GM23338 (cell line): ENCODE measurements at regions not wholly inside any gene's neighbourhood (a gene's known extent, or its start where the extent isn't known, plus 50 kb on each side); places are given as distances from the start of the nearest gene placed in this dataset.

Source experiments
- ATAC-seq: fragments of 200-7000 bp; cut with Tn5 transposase; 3 replicates; pipeline ENCODE4 v1.9.1; 2020
- DNase-seq: peaks from one replicate; pipeline ENCODE4 v3.0.0-alpha.2; 2015; ENCODE audit warnings: low spot score
- H2AFZ ChIP-seq: fragments of 200-600 bp; sonication (generic); 2 replicates; pipeline ENCODE4 v1.8.0; 2016; ENCODE audit warnings: antibody characterized with exemption, mild to moderate bottlenecking, moderate library complexity
- H3F3A ChIP-seq: fragments of 200-600 bp; sonication (generic); replicated peaks from 2 replicates; pipeline ENCODE4 v1.8.0; 2017; ENCODE audit warnings: antibody characterized with exemption, mixed run types, low read depth
- H3K27ac ChIP-seq: fragments of 200-600 bp; sonication (generic); 2 replicates; pipeline ENCODE4 v1.6.1; 2016; ENCODE audit warnings: low read depth
- H3K27me3 ChIP-seq: fragments of 200-600 bp; sonication (generic); 2 replicates; pipeline ENCODE4 v1.8.0; 2016; ENCODE audit warnings: mild to moderate bottlenecking, mixed run types, moderate library complexity; ENCODE audit not compliant: insufficient read depth
- H3K36me3 ChIP-seq: fragments of 200-600 bp; sonication (generic); 2 replicates; pipeline ENCODE4 v1.8.0; 2016; ENCODE audit warnings: mild to moderate bottlenecking; ENCODE audit not compliant: insufficient read depth
- H3K4me1 ChIP-seq: fragments of 200-600 bp; sonication (generic); 2 replicates; pipeline ENCODE4 v1.8.0; 2016; ENCODE audit warnings: mild to moderate bottlenecking, moderate library complexity; ENCODE audit not compliant: insufficient read depth
- H3K4me2 ChIP-seq: fragments of 200-600 bp; sonication (generic); 2 replicates; pipeline ENCODE4 v1.7.1; 2017; ENCODE audit warnings: mixed run types
- H3K4me3 ChIP-seq: fragments of 200-600 bp; sonication (generic); 2 replicates; pipeline ENCODE4 v1.6.1; 2016; ENCODE audit warnings: mixed run types
- H3K79me2 ChIP-seq: fragments of 200-600 bp; sonication (generic); replicated peaks from 2 replicates; pipeline ENCODE4 v1.8.0; 2017; ENCODE audit warnings: mild to moderate bottlenecking; ENCODE audit not compliant: insufficient read depth
- H3K9me2 ChIP-seq: fragments of 200-600 bp; sonication (generic); 2 replicates; pipeline ENCODE4 v1.8.0; 2017; ENCODE audit not compliant: insufficient read depth
- H4K20me1 ChIP-seq: fragments of 200-600 bp; sonication (generic); replicated peaks from 2 replicates; pipeline ENCODE4 v1.8.0; 2017; ENCODE audit warnings: mild to moderate bottlenecking; ENCODE audit not compliant: insufficient read depth
- H3K27ac Mint-ChIP-seq: 2 replicates; pipeline ENCODE4 v1.8.0; 2020; ENCODE audit warnings: inconsistent platforms, mild to moderate bottlenecking, moderate library complexity, mixed read lengths
- H3K27me3 Mint-ChIP-seq: 3 replicates; pipeline ENCODE4 v1.8.0; 2022; ENCODE audit warnings: low read depth, mild to moderate bottlenecking, moderate library complexity, mixed read lengths, inconsistent platforms; ENCODE audit not compliant: insufficient read depth, poor library complexity
- H3K36me3 Mint-ChIP-seq: 3 replicates; pipeline ENCODE4 v1.8.0; 2021; ENCODE audit warnings: low read depth, mild to moderate bottlenecking, inconsistent platforms, moderate library complexity, mixed read lengths
- H3K4me1 Mint-ChIP-seq: 3 replicates; pipeline ENCODE4 v1.8.0; 2020; ENCODE audit warnings: mild to moderate bottlenecking, inconsistent platforms, mixed read lengths
- H3K4me3 Mint-ChIP-seq: 3 replicates; pipeline ENCODE4 v1.8.0; 2021; ENCODE audit warnings: moderate library complexity, mild to moderate bottlenecking, inconsistent platforms, mixed read lengths
- H3K9me3 Mint-ChIP-seq: 3 replicates; pipeline ENCODE4 v1.8.0; 2020; ENCODE audit warnings: moderate library complexity, mild to moderate bottlenecking, inconsistent platforms, mixed read lengths
- CREB1 ChIP-seq: fragments of 250-450 bp; sonication (Bioruptor Pico); IDR thresholded peaks from 2 replicates; pipeline ENCODE4 v1.5.0; 2020; ENCODE audit warnings: low read depth, mild to moderate bottlenecking, moderate library complexity
- EZH2 ChIP-seq: fragments of 200-600 bp; sonication (generic); IDR thresholded peaks from one replicate; pipeline ENCODE4 v1.8.0; 2017; ENCODE audit warnings: antibody characterized with exemption, mild to moderate bottlenecking, low read depth; ENCODE audit not compliant: unreplicated experiment
- EZH2phosphoT487 ChIP-seq: fragments of 200-600 bp; sonication (generic); IDR thresholded peaks from one replicate; pipeline ENCODE4 v1.8.1; 2018; ENCODE audit warnings: antibody characterized with exemption; ENCODE audit not compliant: unreplicated experiment
- REST ChIP-seq: IDR thresholded peaks from one replicate; pipeline ENCODE4 v1.6.1; 2018; ENCODE audit warnings: antibody characterized with exemption; ENCODE audit not compliant: unreplicated experiment
- ZNF114 ChIP-seq: fragments of 250-450 bp; sonication (Bioruptor Pico); IDR thresholded peaks from 2 replicates; pipeline ENCODE4 v1.5.0; 2020; ENCODE audit warnings: mild to moderate bottlenecking, moderate library complexity
- ZNF331 ChIP-seq: fragments of 250-450 bp; sonication (Bioruptor Pico); IDR thresholded peaks from 2 replicates; pipeline ENCODE4 v1.5.0; 2020; ENCODE audit warnings: low read depth, mild to moderate bottlenecking, moderate library complexity
- ZNF462 ChIP-seq: fragments of 250-450 bp; sonication (Bioruptor Pico); IDR thresholded peaks from 2 replicates; pipeline ENCODE4 v1.5.0; 2020; ENCODE audit warnings: mild to moderate bottlenecking, moderate library complexity
- TF ChIP-seq, protein P1 (sequence below), 2 experiments: fragments of 200-600 bp in 1 of 2; sonication (generic) in 1 of 2; conservative IDR thresholded peaks; 2 replicates each; pipeline versions ENCODE4 v1.5.1 to v1.6.1; 2016 to 2017; ENCODE audit warnings: antibody characterized with exemption in 2 of 2, low read depth in 2 of 2, mild to moderate bottlenecking in 2 of 2, moderate library complexity in 1 of 2
- TF ChIP-seq, protein P2 (sequence below): IDR thresholded peaks from 2 replicates; pipeline ENCODE4 v1.6.1; 2016; ENCODE audit warnings: antibody characterized with exemption

GRCh38 chr4:26110493-26110892, 196.5 kb downstream of the SMIM20 start:
- H3K36me3 ChIP-seq, result 0 out of 2 replicates have a peak, but pooled peaks cover 12% of the 10 kb centered on the region
- no peaks in the 10 kb centered on the region for H3F3A ChIP-seq
- H3K27me3 Mint-ChIP-seq, result peaks cover 3% of the 10 kb centered on the region
- H2AFZ ChIP-seq, result 0 out of 2 replicates have a peak overlapping the region, but pooled peaks have one; percentile 32
- no peaks in the 10 kb centered on the region for H3K79me2 ChIP-seq
- no peak overlapping the region for H3K27ac ChIP-seq
- H3K4me3 Mint-ChIP-seq, result no peak overlapping the region
- no peaks in the 10 kb centered on the region for H3K27me3 ChIP-seq
- no peak for TF ChIP-seq REST
- no peak for TF ChIP-seq ZNF331
- no peak for TF ChIP-seq EZH2phosphoT487
- TF ChIP-seq ZNF462 (CRISPR knock-in tag), result no peak
- TF ChIP-seq, protein P1, sequence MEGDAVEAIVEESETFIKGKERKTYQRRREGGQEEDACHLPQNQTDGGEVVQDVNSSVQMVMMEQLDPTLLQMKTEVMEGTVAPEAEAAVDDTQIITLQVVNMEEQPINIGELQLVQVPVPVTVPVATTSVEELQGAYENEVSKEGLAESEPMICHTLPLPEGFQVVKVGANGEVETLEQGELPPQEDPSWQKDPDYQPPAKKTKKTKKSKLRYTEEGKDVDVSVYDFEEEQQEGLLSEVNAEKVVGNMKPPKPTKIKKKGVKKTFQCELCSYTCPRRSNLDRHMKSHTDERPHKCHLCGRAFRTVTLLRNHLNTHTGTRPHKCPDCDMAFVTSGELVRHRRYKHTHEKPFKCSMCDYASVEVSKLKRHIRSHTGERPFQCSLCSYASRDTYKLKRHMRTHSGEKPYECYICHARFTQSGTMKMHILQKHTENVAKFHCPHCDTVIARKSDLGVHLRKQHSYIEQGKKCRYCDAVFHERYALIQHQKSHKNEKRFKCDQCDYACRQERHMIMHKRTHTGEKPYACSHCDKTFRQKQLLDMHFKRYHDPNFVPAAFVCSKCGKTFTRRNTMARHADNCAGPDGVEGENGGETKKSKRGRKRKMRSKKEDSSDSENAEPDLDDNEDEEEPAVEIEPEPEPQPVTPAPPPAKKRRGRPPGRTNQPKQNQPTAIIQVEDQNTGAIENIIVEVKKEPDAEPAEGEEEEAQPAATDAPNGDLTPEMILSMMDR (conservative IDR thresholded peaks at IDR 0.05; ENCODE audit: low read depth in 2 of 2), result no peak
- no peak for TF ChIP-seq EZH2
- no peak for TF ChIP-seq ZNF114 (CRISPR knock-in tag)
- TF ChIP-seq, protein P2, sequence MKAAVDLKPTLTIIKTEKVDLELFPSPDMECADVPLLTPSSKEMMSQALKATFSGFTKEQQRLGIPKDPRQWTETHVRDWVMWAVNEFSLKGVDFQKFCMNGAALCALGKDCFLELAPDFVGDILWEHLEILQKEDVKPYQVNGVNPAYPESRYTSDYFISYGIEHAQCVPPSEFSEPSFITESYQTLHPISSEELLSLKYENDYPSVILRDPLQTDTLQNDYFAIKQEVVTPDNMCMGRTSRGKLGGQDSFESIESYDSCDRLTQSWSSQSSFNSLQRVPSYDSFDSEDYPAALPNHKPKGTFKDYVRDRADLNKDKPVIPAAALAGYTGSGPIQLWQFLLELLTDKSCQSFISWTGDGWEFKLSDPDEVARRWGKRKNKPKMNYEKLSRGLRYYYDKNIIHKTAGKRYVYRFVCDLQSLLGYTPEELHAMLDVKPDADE, result no peak
- no peak for TF ChIP-seq CREB1 (CRISPR knock-in tag)
- ATAC-seq (no peak), DNase-seq (no peak)
- peaks cover 10% of the 10 kb centered on the region for H3K9me2 ChIP-seq
- no peaks in the 10 kb centered on the region for H4K20me1 ChIP-seq
- H3K4me2 ChIP-seq, result no peak overlapping the region
- H3K27ac Mint-ChIP-seq, result no peak overlapping the region
- peaks cover 16% of the 10 kb centered on the region; the same call in 2 of the 3 replicates for H3K36me3 Mint-ChIP-seq
- no peaks in the 10 kb centered on the region for H3K4me1 Mint-ChIP-seq
- H3K9me3 Mint-ChIP-seq, result peaks cover 36% of the 10 kb centered on the region
- no peak overlapping the region for H3K4me3 ChIP-seq
- H3K4me1 ChIP-seq, result no peaks in the 10 kb centered on the region
